ENCODE measurements at regions not wholly inside any gene's neighbourhood (a gene's known extent, or its start where the extent isn't known, plus 50 kb on each side); places are given as distances from the start of the nearest gene placed in this dataset.

DNA sequence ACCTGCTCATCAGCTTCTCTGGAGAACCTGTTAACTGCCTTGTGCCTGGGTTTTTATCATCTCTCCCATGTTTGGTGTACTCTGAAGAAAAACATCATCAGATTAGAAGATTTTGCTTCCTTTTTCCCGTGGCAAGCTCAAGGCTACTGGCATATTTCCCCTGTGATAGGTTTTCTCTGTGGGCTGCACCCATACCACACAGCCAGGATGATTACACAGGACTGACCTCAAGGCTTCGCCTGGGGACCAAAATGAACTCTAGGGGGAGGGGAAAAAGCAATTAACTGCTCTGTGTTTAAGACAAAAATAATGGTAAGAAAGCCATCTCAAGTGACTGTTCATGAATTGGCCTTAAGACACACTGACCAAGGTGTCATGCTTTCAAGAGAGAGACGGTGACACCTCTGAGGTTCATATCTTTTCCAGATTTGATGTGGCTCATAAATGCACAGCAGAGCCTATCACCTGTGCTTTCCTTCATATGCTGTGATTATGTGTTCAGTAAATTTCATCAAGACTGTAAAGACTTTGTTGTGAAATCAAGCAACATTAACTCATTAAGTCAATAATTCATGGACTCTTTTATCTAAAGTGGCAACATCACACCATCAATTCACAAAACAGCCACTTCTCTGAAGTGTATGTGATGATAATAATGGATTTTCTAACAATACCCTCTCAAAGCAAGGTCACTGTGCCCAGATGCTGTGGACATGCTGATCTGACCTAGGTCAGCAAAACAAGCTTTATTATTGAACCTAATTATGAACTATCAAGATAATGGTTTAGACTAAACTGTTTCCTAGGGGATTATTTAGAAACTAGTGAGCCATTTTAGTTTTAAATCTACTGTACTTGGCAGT, 427.9 kb downstream of the WDR72 start:
- no peak for TF ChIP-seq TP53 (CRISPR knock-in tag; IDR thresholded peaks at IDR 0.05)
- TF ChIP-seq CTCF (IDR thresholded peaks at IDR 0.05) = no peak
- no peak for TF ChIP-seq RFX5 (IDR thresholded peaks at IDR 0.05)
- TF ChIP-seq MYC (IDR thresholded peaks at IDR 0.05; ENCODE audit: borderline replicate concordance, low read length) = no peak
- no peak for TF ChIP-seq ELK1 (IDR thresholded peaks at IDR 0.05; ENCODE audit: low read depth, low read length)
- no peak for TF ChIP-seq BHLHE40 (IDR thresholded peaks at IDR 0.05; ENCODE audit: low read depth, low read length)
- TF ChIP-seq MAFK (IDR thresholded peaks at IDR 0.05; ENCODE audit: partially characterized antibody) = no peak
- TF ChIP-seq ESRRA (IDR thresholded peaks at IDR 0.05; ENCODE audit: borderline replicate concordance, low read length) = no peak
- TF ChIP-seq HDAC2 (IDR thresholded peaks at IDR 0.05) = no peak
- TF ChIP-seq, protein P1, sequence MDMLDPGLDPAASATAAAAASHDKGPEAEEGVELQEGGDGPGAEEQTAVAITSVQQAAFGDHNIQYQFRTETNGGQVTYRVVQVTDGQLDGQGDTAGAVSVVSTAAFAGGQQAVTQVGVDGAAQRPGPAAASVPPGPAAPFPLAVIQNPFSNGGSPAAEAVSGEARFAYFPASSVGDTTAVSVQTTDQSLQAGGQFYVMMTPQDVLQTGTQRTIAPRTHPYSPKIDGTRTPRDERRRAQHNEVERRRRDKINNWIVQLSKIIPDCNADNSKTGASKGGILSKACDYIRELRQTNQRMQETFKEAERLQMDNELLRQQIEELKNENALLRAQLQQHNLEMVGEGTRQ (IDR thresholded peaks at IDR 0.05) = no peak
- no peak for TF ChIP-seq ZNF302 (CRISPR knock-in tag; IDR thresholded peaks at IDR 0.05)
- TF ChIP-seq, protein P2, sequence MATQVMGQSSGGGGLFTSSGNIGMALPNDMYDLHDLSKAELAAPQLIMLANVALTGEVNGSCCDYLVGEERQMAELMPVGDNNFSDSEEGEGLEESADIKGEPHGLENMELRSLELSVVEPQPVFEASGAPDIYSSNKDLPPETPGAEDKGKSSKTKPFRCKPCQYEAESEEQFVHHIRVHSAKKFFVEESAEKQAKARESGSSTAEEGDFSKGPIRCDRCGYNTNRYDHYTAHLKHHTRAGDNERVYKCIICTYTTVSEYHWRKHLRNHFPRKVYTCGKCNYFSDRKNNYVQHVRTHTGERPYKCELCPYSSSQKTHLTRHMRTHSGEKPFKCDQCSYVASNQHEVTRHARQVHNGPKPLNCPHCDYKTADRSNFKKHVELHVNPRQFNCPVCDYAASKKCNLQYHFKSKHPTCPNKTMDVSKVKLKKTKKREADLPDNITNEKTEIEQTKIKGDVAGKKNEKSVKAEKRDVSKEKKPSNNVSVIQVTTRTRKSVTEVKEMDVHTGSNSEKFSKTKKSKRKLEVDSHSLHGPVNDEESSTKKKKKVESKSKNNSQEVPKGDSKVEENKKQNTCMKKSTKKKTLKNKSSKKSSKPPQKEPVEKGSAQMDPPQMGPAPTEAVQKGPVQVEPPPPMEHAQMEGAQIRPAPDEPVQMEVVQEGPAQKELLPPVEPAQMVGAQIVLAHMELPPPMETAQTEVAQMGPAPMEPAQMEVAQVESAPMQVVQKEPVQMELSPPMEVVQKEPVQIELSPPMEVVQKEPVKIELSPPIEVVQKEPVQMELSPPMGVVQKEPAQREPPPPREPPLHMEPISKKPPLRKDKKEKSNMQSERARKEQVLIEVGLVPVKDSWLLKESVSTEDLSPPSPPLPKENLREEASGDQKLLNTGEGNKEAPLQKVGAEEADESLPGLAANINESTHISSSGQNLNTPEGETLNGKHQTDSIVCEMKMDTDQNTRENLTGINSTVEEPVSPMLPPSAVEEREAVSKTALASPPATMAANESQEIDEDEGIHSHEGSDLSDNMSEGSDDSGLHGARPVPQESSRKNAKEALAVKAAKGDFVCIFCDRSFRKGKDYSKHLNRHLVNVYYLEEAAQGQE (IDR thresholded peaks at IDR 0.05) = no peak
- TF ChIP-seq POLR2A (IDR thresholded peaks at IDR 0.05; ENCODE audit: low read length) = no peak
